ENCODE measurements at regions not wholly inside any gene's neighbourhood (a gene's known extent, or its start where the extent isn't known, plus 50 kb on each side); places are given as distances from the start of the nearest gene placed in this dataset.

DNA sequence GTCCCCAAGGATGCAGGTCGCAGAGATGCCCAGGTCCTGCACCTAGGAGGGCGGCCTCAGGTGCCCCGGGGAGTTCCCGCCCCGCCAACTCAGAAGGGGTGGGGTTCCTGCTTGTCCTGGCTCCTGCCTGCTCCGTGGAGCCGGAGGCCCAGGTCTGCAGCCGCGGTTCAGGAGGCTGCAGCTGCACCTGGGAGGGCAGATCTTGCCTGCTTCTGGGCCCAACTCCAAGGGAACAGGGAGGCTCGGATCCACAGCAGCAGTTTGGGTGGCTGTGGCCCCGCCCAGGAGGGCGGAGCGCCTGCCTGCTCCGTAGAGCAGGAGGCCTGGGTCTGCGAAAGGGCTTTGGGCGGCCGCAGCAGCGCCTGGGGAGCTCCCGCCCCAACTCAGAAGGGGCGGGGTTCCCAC lies 108.2 kb upstream of the EGR2 start:
- DNase-seq = no peak

DNA sequence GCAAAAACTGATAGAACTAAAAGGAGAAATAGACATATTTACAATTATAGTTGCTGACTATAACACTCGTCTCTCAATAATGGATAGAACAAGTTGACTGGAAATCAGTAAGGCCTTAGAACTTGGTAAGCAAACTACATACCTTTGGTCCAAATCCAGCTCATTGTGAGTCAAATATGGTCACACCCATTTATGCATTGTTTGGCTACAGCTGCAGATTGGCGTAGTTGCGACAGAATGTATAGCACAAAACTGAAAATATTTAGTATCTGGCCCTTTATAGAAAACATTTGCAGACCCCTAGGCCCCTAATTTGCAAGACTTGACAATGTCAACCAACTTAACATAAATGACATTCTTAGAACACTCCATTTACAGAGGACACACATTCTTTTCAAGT lies 103.6 kb upstream of the EGR2 start:
- DNase-seq = no peak

DNA sequence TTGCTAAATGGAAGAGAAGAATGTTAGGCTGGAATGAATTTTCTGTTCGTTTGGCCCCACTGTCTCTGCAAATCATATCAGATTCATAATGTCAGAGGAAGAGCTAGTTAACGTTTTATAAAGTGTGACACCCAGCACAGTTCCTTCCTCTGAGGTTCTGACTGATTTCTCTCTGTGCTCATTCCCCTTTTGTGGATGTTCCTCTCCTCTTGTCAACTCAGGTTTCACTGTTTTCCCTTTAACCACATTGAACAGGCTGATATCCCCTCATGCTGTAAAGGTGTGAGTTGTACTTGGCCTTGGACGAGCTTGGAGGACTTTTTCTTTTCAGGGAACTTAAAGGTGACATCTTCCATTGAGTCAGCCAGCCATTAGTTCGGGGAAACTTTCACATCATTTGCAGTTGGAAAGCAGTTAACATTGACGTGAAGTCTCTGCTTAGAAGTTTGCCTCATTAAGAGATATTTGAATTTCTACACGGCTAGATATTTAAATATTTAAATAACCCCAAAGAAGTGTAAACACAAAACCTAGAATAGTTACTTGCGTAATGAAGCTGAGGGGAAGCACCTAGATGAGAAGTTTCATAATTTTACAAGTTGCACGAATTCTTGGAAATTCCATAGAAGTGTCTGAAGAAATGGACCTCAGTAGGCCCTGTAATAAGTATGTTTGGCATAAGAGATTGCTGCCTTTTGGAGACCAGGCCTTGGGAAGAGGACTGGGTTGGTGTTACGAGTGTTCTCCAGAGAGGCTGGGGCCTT lies 101.5 kb upstream of the EGR2 start:
- DNase-seq = no peak

DNA sequence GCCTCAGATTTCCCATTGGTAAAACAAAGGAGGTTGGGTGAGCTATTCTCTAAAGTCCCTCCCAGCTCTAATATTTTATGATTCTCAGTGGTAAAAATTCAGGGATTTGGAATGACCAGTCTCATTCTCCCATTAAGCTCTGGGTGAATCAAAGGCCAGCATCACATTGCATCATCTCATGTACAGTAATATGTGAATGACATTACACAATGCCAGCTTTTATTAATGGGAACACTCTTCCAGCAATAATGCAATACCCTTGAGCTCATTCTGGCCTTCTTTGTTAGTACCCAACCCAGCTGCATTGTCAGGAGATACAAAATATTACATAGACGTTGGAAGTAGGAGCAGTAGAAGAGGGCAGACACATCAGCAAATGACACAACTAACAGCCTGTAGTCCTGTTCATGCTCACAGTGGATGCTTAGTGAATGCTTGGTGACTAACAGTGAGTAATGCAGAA lies 100.0 kb upstream of the EGR2 start:
- DNase-seq = no peak

DNA sequence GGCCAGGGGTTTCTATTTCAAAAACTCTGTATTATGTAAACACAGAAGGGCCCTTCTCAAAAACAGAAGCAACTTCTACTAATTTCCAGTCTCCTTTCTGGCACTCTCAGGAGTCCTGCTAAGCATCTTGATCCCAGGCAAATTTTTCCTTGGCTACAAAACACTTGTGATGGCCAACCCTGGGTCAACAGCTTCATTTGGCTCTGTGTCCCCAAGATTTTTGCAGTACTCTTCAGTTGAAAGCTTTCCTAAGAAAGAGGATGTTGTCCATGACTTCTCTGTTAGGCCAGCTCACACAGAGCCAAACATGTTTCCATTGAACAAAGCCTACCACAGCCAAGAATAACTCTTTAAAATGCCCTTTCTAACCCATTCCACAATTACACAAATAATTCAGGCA lies 99.0 kb upstream of the EGR2 start:
- no peak for DNase-seq

GRCh38 chr10:62912086-62912485 lies 95.9 kb upstream of the EGR2 start:
- no peak for DNase-seq

DNA sequence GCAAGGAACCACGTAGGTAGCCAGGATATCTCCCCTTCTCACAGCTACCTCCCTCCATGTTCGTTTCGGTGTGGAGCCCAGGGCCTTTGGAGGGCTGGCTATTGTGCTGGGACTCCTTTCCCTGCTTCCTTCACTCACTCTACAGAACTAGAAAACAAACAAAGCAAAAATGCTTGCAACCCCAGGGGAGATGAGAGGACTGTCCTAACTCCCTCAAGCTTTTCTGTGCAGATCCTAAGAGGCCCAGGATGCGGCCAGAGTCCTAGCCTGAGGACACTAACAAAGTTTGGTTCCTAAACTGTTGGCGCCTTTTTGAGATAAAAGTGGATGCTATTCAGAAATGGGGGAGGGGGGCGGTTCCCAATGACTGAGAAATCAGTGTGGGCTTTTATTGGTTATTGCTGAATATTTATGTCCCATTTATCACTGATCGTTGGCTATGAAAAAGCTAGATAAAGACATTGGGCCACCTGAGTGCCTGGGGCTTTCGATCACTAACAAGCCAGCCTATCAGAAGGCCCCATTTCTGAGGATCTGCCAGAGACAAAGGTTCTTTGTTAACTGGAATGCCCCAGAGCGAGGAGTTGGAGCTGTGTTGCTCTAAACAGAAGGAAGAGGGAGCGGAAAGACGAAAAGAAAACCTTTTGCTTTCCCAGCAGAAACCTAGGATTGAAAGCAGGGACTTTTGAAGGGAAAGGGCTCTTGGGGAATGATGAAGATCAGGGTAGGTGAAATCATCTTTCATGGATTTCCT lies 95.2 kb upstream of the EGR2 start:
- no peak for DNase-seq

DNA sequence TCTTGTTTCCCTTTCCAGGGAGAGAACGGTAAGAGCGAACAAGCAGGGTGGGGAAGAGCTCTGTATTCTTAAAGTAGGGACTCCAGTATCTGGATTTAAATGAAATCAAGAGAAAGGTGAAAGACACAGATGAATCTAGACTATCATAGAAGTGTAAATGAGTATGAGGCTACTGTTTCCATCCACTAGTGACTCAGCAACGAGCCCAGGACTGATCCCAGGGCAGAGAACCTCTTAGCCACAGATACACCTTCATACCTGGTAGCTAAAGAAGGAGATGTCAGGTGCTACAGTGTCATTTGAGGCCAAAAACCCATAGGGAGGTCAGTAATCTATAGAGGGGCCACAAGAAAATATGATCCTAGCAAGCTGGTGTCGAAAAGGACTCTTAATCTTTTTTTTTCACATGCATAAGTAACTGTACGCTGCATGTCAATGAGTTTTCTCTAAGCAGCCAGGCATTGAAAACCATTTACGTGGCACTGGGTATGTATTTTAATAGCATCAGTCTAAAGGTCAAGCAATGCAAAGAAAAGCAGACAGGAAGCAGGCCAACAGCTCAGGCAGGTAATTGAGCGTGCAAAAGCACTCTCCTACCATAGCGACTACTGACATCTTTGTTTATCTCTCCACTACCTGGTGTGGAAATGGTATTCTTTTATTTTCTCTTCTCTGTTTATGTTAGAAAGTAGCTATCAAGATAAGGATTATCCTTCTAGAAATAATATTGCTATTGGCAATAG lies 91.5 kb upstream of the EGR2 start:
- peak; percentile 40 to 76 (median 63) for DNase-seq

GRCh38 chr10:62904281-62904875 lies 88.2 kb upstream of the EGR2 start:
- no peak for DNase-seq

GRCh38 chr10:62903828-62904227 lies 87.7 kb upstream of the EGR2 start:
- DNase-seq = no peak

- no peak for DNase-seq
Measured at GRCh38 chr10:62900829-62901571, 84.8 kb upstream of the EGR2 start.

- DNase-seq = no peak
Measured at GRCh38 chr10:62899311-62899710, 83.1 kb upstream of the EGR2 start.

- DNase-seq = no peak
Measured at GRCh38 chr10:62895063-62895462, 78.9 kb upstream of the EGR2 start.

DNA sequence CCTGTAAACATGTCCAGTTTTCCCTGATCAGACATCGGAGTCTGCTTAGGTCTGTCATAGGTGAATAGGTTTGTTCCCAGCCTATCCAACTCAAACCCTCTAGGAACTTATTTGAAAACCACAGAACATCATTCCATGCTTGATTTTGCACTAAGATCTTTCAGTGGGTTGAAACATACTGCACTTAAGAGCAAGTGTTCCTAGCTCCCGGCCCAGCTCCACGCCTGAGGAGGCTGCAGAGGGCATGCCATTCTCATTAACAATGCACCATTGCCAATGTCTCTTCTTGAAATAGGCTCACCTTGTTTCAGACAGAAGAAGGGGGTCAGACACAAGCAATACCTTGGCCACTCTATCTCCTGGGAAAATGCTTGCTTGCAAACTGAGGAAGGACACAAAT lies 78.0 kb upstream of the EGR2 start:
- no peak for DNase-seq

DNA sequence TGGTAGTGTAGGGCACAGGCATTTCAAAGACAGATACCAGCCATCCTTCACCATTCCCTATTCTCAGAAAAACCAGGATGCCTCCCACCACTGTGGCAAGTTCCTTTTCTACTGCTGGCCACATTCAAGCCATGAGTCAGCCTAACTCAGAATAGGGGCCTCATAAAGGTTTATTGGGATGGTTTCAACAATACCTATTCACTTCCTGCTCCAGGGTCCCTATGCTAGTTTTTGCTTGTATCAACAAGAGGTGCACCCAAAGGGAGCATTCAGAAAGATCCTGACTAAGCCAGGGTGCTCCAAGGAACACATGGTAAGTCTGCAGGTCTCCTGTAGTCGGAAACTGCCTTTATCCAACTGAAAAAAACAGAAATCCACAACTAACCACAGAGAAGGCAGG lies 76.9 kb upstream of the EGR2 start:
- DNase-seq = no peak

DNA sequence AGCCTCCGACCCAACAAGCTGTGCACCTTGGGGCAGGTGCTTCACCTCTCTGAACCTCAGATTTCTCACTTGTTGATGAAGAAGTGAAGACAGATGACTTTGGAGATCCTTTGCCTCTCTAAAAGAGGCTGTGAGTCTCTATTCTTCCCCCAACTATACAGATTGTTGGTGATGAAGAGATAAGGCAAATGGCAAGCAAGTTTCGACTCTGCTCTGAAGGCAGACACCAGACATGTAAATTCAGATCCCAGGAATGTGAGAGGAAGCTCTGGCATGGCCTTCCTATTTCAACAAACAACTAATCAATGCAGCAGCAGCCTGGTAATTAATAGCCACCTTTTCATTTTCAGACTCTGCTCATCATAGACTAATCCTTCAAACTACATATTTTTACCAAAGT lies 74.2 kb upstream of the EGR2 start:
- DNase-seq = no peak

GRCh38 chr10:62887642-62888041 lies 71.5 kb upstream of the EGR2 start:
- DNase-seq = no peak

DNA sequence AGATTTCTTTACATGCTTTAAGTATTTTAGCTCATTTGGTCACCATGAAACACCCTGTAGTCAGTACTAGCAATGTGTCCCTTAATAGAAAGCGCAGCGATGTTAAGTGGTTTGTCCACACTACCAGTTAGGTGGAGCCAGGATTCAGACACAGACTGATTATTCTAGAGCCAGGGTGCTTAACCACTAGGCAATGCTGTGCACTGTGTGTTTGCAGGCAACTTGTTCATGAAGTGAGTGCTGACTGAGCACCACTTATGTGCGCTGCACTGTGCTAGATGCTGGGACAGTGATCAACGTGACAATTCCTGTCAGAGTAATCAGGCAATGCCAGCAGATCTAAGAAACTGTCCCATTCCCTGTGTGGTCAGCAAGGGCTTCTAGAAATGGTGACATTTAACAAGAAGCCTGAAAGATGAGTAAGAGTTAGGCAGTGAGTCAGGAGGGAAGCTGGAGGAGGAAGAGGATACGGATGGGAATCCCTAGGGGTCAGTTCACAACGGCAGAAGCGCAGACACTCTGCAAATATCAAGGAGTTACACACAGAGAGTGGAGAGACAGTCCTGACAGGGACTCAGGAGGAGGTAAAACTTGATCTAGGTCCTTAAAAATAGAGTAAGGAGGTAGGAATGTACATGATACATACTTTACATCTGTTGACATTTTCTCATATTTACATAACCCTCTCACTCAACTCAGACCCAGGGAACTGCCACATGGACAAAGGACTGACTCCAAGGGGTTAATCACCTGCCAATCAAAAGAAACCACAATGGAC lies 69.7 kb upstream of the EGR2 start:
- DNase-seq = no peak

- DNase-seq = no peak
Measured at GRCh38 chr10:62880162-62880561, 64.0 kb upstream of the EGR2 start.

DNA sequence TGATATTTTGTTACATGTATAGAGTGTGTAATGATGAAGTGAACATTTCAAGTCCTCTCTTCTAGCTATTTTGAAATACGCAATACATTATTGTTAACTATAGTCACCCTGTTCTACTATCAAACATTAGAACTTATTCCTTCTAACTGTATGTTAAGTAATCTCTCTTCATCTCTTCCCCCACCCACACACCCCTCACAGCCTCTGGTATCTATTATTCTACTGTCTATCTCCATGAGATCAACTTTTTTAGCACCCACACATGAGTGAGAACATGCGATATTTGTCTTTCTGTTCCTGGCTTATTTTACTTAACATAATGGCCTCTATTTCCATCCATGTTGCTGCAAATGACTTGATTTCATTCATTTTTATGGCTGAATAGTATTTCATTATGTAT lies 57.7 kb upstream of the EGR2 start:
- no peak for DNase-seq

DNA sequence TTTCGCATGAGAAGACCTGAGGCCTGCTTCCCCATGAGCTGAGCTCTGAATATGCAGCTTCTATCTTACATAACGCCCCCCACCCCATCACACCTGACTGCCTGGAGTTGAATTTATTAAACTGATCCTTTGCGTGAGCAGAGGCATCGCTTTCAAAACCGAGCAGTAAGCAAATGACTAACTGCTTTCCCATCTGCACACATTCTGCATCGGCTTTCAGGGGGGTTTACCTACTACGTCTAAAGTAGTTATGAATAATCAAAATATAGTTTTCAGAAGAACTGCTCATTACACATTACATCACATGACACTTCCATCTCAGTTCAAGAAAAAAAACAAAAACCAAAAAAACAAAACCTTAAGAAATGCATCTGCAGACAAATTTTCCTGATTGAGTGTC lies 54.7 kb upstream of the EGR2 start:
- no peak for DNase-seq

GRCh38 chr10:62869958-62870357 lies 53.8 kb upstream of the EGR2 start:
- no peak for DNase-seq

All from NCI-H1417 (cell line).